ENCODE measurements at regions not wholly inside any gene's neighbourhood (a gene's known extent, or its start where the extent isn't known, plus 50 kb on each side); places are given as distances from the start of the nearest gene placed in this dataset.

GRCh38 chr13:36495431-36495830, 63.1 kb downstream of the CCNA1 start:
- TF ChIP-seq ZFP36 (IDR thresholded peaks at IDR 0.05; ENCODE audit: borderline replicate concordance, partially characterized antibody) (no peak), CTCF (IDR thresholded peaks at IDR 0.05) (no peak), CHD4 (IDR thresholded peaks at IDR 0.05; ENCODE audit: borderline replicate concordance) (no peak), EP300 (IDR thresholded peaks at IDR 0.05) (no peak), POLR2A (IDR thresholded peaks at IDR 0.05; ENCODE audit: low read length) (no peak), MAFK (IDR thresholded peaks at IDR 0.05; ENCODE audit: partially characterized antibody) (no peak), POLR2AphosphoS2 (conservative IDR thresholded peaks at IDR 0.05; ENCODE audit: low read length) (no peak), EHF (CRISPR knock-in tag; IDR thresholded peaks at IDR 0.05) (no peak), ZNF302 (CRISPR knock-in tag; IDR thresholded peaks at IDR 0.05) (no peak), HDAC2 (IDR thresholded peaks at IDR 0.05) (no peak), USF2 (IDR thresholded peaks at IDR 0.05) (no peak), ESRRA (IDR thresholded peaks at IDR 0.05; ENCODE audit: borderline replicate concordance, low read length) (no peak), RAD21 (conservative IDR thresholded peaks at IDR 0.05 in 1 of 2, IDR thresholded peaks at IDR 0.05 in 1 of 2) (no peak)

Data from A549 (cell line).